Liver (tissue), 8 donors: ENCODE measurements at regions not wholly inside any gene's neighbourhood (a gene's known extent, or its start where the extent isn't known, plus 50 kb on each side); places are given as distances from the start of the nearest gene placed in this dataset.

ENCODE experiments used
- DNase-seq: peaks from one replicate; pipeline ENCODE4 v3.0.0-alpha.2; 2017; ENCODE audit warnings: low spot score
- H3K27ac ChIP-seq, 2 donors: one replicate each; pipeline ENCODE4 v1.7.0; 2013; ENCODE audit warnings: inconsistent platforms in 2 of 2, low read length in 2 of 2, control low read depth in 1 of 2, low read depth in 1 of 2, mild to moderate bottlenecking in 1 of 2
- H3K27me3 ChIP-seq, 4 donors: one replicate each; pipeline versions ENCODE4 v1.6.1 to v1.7.0; 2013; ENCODE audit warnings: low read length in 3 of 4, inconsistent platforms in 1 of 4, mild to moderate bottlenecking in 1 of 4, moderate library complexity in 1 of 4; ENCODE audit not compliant: control insufficient read depth in 4 of 4, insufficient read depth in 4 of 4
- H3K36me3 ChIP-seq, 4 donors: one replicate each; pipeline versions ENCODE4 v1.6.1 to v1.7.0; 2013; ENCODE audit warnings: low read length in 3 of 4, mild to moderate bottlenecking in 3 of 4, low read depth in 1 of 4, moderate library complexity in 1 of 4; ENCODE audit not compliant: control insufficient read depth in 4 of 4, insufficient read depth in 3 of 4
- H3K4me1 ChIP-seq, 4 donors: one replicate each; pipeline versions ENCODE4 v1.6.1 to v1.7.0; 2013; ENCODE audit warnings: low read length in 3 of 4, mild to moderate bottlenecking in 3 of 4, moderate library complexity in 1 of 4; ENCODE audit not compliant: control insufficient read depth in 4 of 4, insufficient read depth in 4 of 4
- H3K4me3 ChIP-seq, 3 donors: one replicate each; pipeline versions ENCODE4 v1.6.1 to v1.7.0; 2013; ENCODE audit warnings: low read length in 3 of 3, control low read depth in 1 of 3, low read depth in 1 of 3, mild to moderate bottlenecking in 1 of 3
- H3K9ac ChIP-seq, 2 donors: one replicate each; pipeline ENCODE4 v1.7.0; 2013; ENCODE audit warnings: low read length in 2 of 2, mild to moderate bottlenecking in 2 of 2, moderate library complexity in 2 of 2, control low read depth in 1 of 2, low read depth in 1 of 2
- H3K9me3 ChIP-seq, 4 donors: one replicate each; pipeline versions ENCODE4 v1.6.1 to v1.7.0; 2013; ENCODE audit warnings: low read length in 3 of 4; ENCODE audit not compliant: control insufficient read depth in 4 of 4
- ATF3 ChIP-seq: IDR thresholded peaks from 2 replicates; pipeline ENCODE4 v1.6.1; 2016; ENCODE audit warnings: antibody characterized with exemption
- CTCF ChIP-seq: fragments of 150-350 bp; IDR thresholded peaks from 2 replicates; pipeline ENCODE4 v1.5.1; 2017; ENCODE audit warnings: improper control_type of control experiment, low read depth, low read length; ENCODE audit not compliant: missing input control
- EGR1 ChIP-seq, 2 donors: IDR thresholded peaks; 2 replicates each; pipeline ENCODE4 v1.6.1; 2016 to 2018; ENCODE audit warnings: antibody characterized with exemption in 2 of 2, low read depth in 2 of 2
- FOXA1 ChIP-seq: IDR thresholded peaks from 2 replicates; pipeline ENCODE4 v1.6.1; 2016; ENCODE audit warnings: antibody characterized with exemption
- FOXA2 ChIP-seq: IDR thresholded peaks from 2 replicates; pipeline ENCODE4 v1.6.1; 2016; ENCODE audit warnings: antibody characterized with exemption
- GABPA ChIP-seq, 2 donors: IDR thresholded peaks in 1 of 2; conservative IDR thresholded peaks in 1 of 2; 2 replicates each; pipeline ENCODE4 v1.6.1; 2016; ENCODE audit warnings: antibody characterized with exemption in 2 of 2, mild to moderate bottlenecking in 1 of 2, moderate library complexity in 1 of 2
- HNF4A ChIP-seq, 2 donors: conservative IDR thresholded peaks; 2 replicates each; pipeline ENCODE4 v1.6.1; 2016; ENCODE audit warnings: antibody characterized with exemption in 2 of 2, mild to moderate bottlenecking in 2 of 2
- HNF4G ChIP-seq: IDR thresholded peaks from 2 replicates; pipeline ENCODE4 v1.6.1; 2016; ENCODE audit warnings: antibody characterized with exemption
- JUND ChIP-seq, 2 donors: IDR thresholded peaks; 2 replicates each; pipeline ENCODE4 v1.6.1; 2016; ENCODE audit warnings: antibody characterized with exemption in 2 of 2
- MAX ChIP-seq: IDR thresholded peaks from 2 replicates; pipeline ENCODE4 v1.6.1; 2016; ENCODE audit warnings: antibody characterized with exemption
- NR2F2 ChIP-seq: IDR thresholded peaks from 2 replicates; pipeline ENCODE4 v1.6.1; 2016; ENCODE audit warnings: antibody characterized with exemption
- RAD21 ChIP-seq, 2 donors: IDR thresholded peaks; 2 replicates each; pipeline ENCODE4 v1.6.1; 2016; ENCODE audit warnings: antibody characterized with exemption in 2 of 2, mild to moderate bottlenecking in 2 of 2
- RXRA ChIP-seq, 2 donors: IDR thresholded peaks; 2 replicates each; pipeline ENCODE4 v1.6.1; 2017 to 2018; ENCODE audit warnings: antibody characterized with exemption in 2 of 2, mild to moderate bottlenecking in 1 of 2
- SP1 ChIP-seq: IDR thresholded peaks from 2 replicates; pipeline ENCODE4 v1.6.1; 2018; ENCODE audit warnings: antibody characterized with exemption, mild to moderate bottlenecking
- TAF1 ChIP-seq: conservative IDR thresholded peaks from 2 replicates; pipeline ENCODE4 v1.6.1; 2016; ENCODE audit warnings: antibody characterized with exemption, mild to moderate bottlenecking
- YY1 ChIP-seq: IDR thresholded peaks from 2 replicates; pipeline ENCODE4 v1.6.1; 2016; ENCODE audit warnings: antibody characterized with exemption, mild to moderate bottlenecking
- ZBTB33 ChIP-seq: IDR thresholded peaks from 2 replicates; pipeline ENCODE4 v1.6.1; 2016; ENCODE audit warnings: antibody characterized with exemption
- WGBS: extraction: QIAGEN DNeasy Blood & Tissue Kit; methylation state at CpG from one replicate; pipeline ENCODE4 v1.1.7; 2013; 5-methylcytosine and 5-hydroxymethylcytosine counted together
- donor health status: healthy.
- donor health status: healthy.
- donor health status: healthy.
- donor health status: healthy.
- donor health status: healthy.

- H3K4me3 ChIP-seq: no peak overlapping the region
- no peak overlapping the region for H3K27ac ChIP-seq
- 88% methylated on average over 2 of the region's 2 CpGs for WGBS
These were observed 54.1 kb upstream of the TIPARP start for GRCh38 chr3:156620260-156620659.

GRCh38 chr3:156619376-156619775 is 55.0 kb upstream of the TIPARP start:
- Histone ChIP-seq H3K4me1 (no peaks in the 10 kb centered on the region), H3K4me3 (no peak overlapping the region), H3K27ac (no peak overlapping the region), H3K36me3 (no peaks in the 10 kb centered on the region), H3K27me3 (no peaks in the 10 kb centered on the region), H3K9me3 (no peaks in the 10 kb centered on the region), H3K9ac (no peak overlapping the region)
- 81% methylated on average over 2 of the region's 2 CpGs for WGBS
- DNase-seq: no peak
- TF ChIP-seq YY1: no peak
- TF ChIP-seq GABPA (IDR thresholded peaks at IDR 0.05 in 1 of 2, conservative IDR thresholded peaks at IDR 0.05 in 1 of 2): no peak
- no peak for TF ChIP-seq HNF4A (conservative IDR thresholded peaks at IDR 0.05)
- no peak for TF ChIP-seq TAF1
- no peak for TF ChIP-seq CTCF
- TF ChIP-seq EGR1 (IDR thresholded peaks at IDR 0.05; ENCODE audit: low read depth in 2 of 2): no peak
- no peak for TF ChIP-seq ZBTB33
- no peak for TF ChIP-seq HNF4G
- no peak for TF ChIP-seq FOXA1

More at GRCh38 chr3:156620260-156620659, 54.1 kb upstream of the TIPARP start:
- no peaks in the 10 kb centered on the region for H3K9me3 ChIP-seq
- no peak for DNase-seq
- no peak overlapping the region for H3K9ac ChIP-seq
- TF ChIP-seq YY1 (no peak), HNF4G (no peak), TAF1 (no peak), NR2F2 (no peak), GABPA (IDR thresholded peaks at IDR 0.05 in 1 of 2, conservative IDR thresholded peaks at IDR 0.05 in 1 of 2) (no peak), ATF3 (no peak), EGR1 (IDR thresholded peaks at IDR 0.05; ENCODE audit: low read depth in 2 of 2) (no peak), RAD21 (IDR thresholded peaks at IDR 0.05) (no peak), JUND (IDR thresholded peaks at IDR 0.05) (no peak), CTCF (no peak), ZBTB33 (no peak), MAX (no peak), SP1 (no peak), RXRA (IDR thresholded peaks at IDR 0.05) (no peak), FOXA2 (no peak)
- H3K27me3 ChIP-seq: no peaks in the 10 kb centered on the region
- no peaks in the 10 kb centered on the region for H3K36me3 ChIP-seq
- no peaks in the 10 kb centered on the region for H3K4me1 ChIP-seq
